Osteocyte (in vitro differentiated cells): ENCODE measurements at regions not wholly inside any gene's neighbourhood (a gene's known extent, or its start where the extent isn't known, plus 50 kb on each side); places are given as distances from the start of the nearest gene placed in this dataset.

Source experiments
- DNase-seq: peaks from one replicate; pipeline ENCODE4 v3.0.0; 2021; ENCODE audit warnings: mixed read lengths; ENCODE audit not compliant: unreplicated experiment; ENCODE audit errors: extremely low spot score
- H3K27ac Mint-ChIP-seq: one replicate; pipeline ENCODE4 v1.8.0; 2021; ENCODE audit warnings: mild to moderate bottlenecking, mixed read lengths; ENCODE audit not compliant: unreplicated experiment
- H3K27me3 Mint-ChIP-seq: one replicate; pipeline ENCODE4 v1.8.0; 2021; ENCODE audit warnings: mixed read lengths; ENCODE audit not compliant: unreplicated experiment
- H3K36me3 Mint-ChIP-seq: one replicate; pipeline ENCODE4 v1.8.0; 2021; ENCODE audit warnings: mixed read lengths; ENCODE audit not compliant: unreplicated experiment
- H3K4me1 Mint-ChIP-seq: one replicate; pipeline ENCODE4 v1.8.0; 2021; ENCODE audit warnings: mixed read lengths; ENCODE audit not compliant: unreplicated experiment
- H3K4me3 Mint-ChIP-seq: one replicate; pipeline ENCODE4 v1.8.0; 2021; ENCODE audit warnings: mild to moderate bottlenecking, moderate library complexity, mixed read lengths; ENCODE audit not compliant: unreplicated experiment
- H3K9me3 Mint-ChIP-seq: one replicate; pipeline ENCODE4 v1.8.0; 2021; ENCODE audit warnings: mixed read lengths; ENCODE audit not compliant: unreplicated experiment
- CTCF ChIP-seq: fragments of 200-600 bp; sonication (generic); IDR thresholded peaks from 2 replicates; pipeline ENCODE4 v1.5.0; 2021; ENCODE audit warnings: antibody characterized with exemption, mild to moderate bottlenecking, moderate library complexity

- TF ChIP-seq CTCF, result no peak
- peaks cover 12% of the 10 kb centered on the region for H3K4me1 Mint-ChIP-seq
- no peak overlapping the region for H3K27ac Mint-ChIP-seq
- no peak for DNase-seq
- H3K4me3 Mint-ChIP-seq, result no peak overlapping the region
- H3K27me3 Mint-ChIP-seq, result no peaks in the 10 kb centered on the region
- no peaks in the 10 kb centered on the region for H3K9me3 Mint-ChIP-seq
- no peaks in the 10 kb centered on the region for H3K36me3 Mint-ChIP-seq
These were observed 212.2 kb downstream of the ETV1 start for GRCh38 chr7:13777242-13777641.

- peak overlapping the region; percentile 34 for H3K27ac Mint-ChIP-seq
- no peaks in the 10 kb centered on the region for H3K9me3 Mint-ChIP-seq
- H3K27me3 Mint-ChIP-seq, result no peaks in the 10 kb centered on the region
- H3K36me3 Mint-ChIP-seq, result no peaks in the 10 kb centered on the region
- H3K4me1 Mint-ChIP-seq, result peaks cover 12% of the 10 kb centered on the region
- no peak overlapping the region for H3K4me3 Mint-ChIP-seq
- no peak for DNase-seq
- TF ChIP-seq CTCF, result no peak
These were observed 210.5 kb downstream of the ETV1 start for GRCh38 chr7:13778967-13779366.

GRCh38 chr7:13790611-13791010, 198.9 kb downstream of the ETV1 start:
- Mint-ChIP-seq H3K4me3 (no peak overlapping the region), H3K9me3 (no peaks in the 10 kb centered on the region), H3K27ac (no peak overlapping the region), H3K27me3 (no peaks in the 10 kb centered on the region), H3K4me1 (no peaks in the 10 kb centered on the region), H3K36me3 (no peaks in the 10 kb centered on the region)
- TF ChIP-seq CTCF, result no peak
- DNase-seq, result no peak

GRCh38 chr7:13792208-13792607, 197.3 kb downstream of the ETV1 start:
- no peaks in the 10 kb centered on the region for H3K4me1 Mint-ChIP-seq
- no peak overlapping the region for H3K27ac Mint-ChIP-seq
- H3K9me3 Mint-ChIP-seq, result no peaks in the 10 kb centered on the region
- no peaks in the 10 kb centered on the region for H3K36me3 Mint-ChIP-seq
- no peak for DNase-seq
- no peak for TF ChIP-seq CTCF
- H3K27me3 Mint-ChIP-seq, result no peaks in the 10 kb centered on the region
- H3K4me3 Mint-ChIP-seq, result no peak overlapping the region

GRCh38 chr7:13793926-13794325, 195.5 kb downstream of the ETV1 start:
- no peak overlapping the region for H3K4me3 Mint-ChIP-seq
- no peaks in the 10 kb centered on the region for H3K9me3 Mint-ChIP-seq
- no peak for DNase-seq
- no peaks in the 10 kb centered on the region for H3K27me3 Mint-ChIP-seq
- no peak overlapping the region for H3K27ac Mint-ChIP-seq
- no peaks in the 10 kb centered on the region for H3K4me1 Mint-ChIP-seq
- no peaks in the 10 kb centered on the region for H3K36me3 Mint-ChIP-seq
- TF ChIP-seq CTCF, result no peak
